ENCODE measurements at regions not wholly inside any gene's neighbourhood (a gene's known extent, or its start where the extent isn't known, plus 50 kb on each side); places are given as distances from the start of the nearest gene placed in this dataset.

GRCh38 chr3:117567906-117568305 is 858.3 kb downstream of the TUSC7 start:
- H3K4me3 ChIP-seq (ENCODE audit: low read depth, low read length): no peak overlapping the region
- in situ Hi-C loops (cut with HindIII; ENCODE audit: low sequenced_read_pairs): no loop called here
- TF ChIP-seq CTCF (IDR thresholded peaks at IDR 0.05; ENCODE audit: low read depth, low read length): no peak
- no peak for DNase-seq (ENCODE audit: low read depth, low spot score)

- in situ Hi-C loops (cut with HindIII; ENCODE audit: low sequenced_read_pairs): no loop called here
- DNase-seq (ENCODE audit: low read depth, low spot score): no peak
- no peak for TF ChIP-seq CTCF (IDR thresholded peaks at IDR 0.05; ENCODE audit: low read depth, low read length)
- H3K4me3 ChIP-seq (ENCODE audit: low read depth, low read length): no peak overlapping the region
These were observed 863.2 kb downstream of the TUSC7 start for GRCh38 chr3:117572786-117573185.

- H3K4me3 ChIP-seq (ENCODE audit: low read depth, low read length): no peak overlapping the region
- in situ Hi-C loops (cut with HindIII; ENCODE audit: low sequenced_read_pairs): no loop called here
- TF ChIP-seq CTCF (IDR thresholded peaks at IDR 0.05; ENCODE audit: low read depth, low read length): no peak
- no peak for DNase-seq (ENCODE audit: low read depth, low spot score)
These were observed 871.2 kb downstream of the TUSC7 start for GRCh38 chr3:117580806-117581205.

GRCh38 chr3:117586161-117586560 is 876.6 kb downstream of the TUSC7 start:
- no peak for TF ChIP-seq CTCF (IDR thresholded peaks at IDR 0.05; ENCODE audit: low read depth, low read length)
- in situ Hi-C loops (cut with HindIII; ENCODE audit: low sequenced_read_pairs): no loop called here
- no peak for DNase-seq (ENCODE audit: low read depth, low spot score)
- H3K4me3 ChIP-seq (ENCODE audit: low read depth, low read length): no peak overlapping the region

- in situ Hi-C loops (cut with HindIII; ENCODE audit: low sequenced_read_pairs): no loop called here
- no peak for TF ChIP-seq CTCF (IDR thresholded peaks at IDR 0.05; ENCODE audit: low read depth, low read length)
- no peak overlapping the region for H3K4me3 ChIP-seq (ENCODE audit: low read depth, low read length)
- no peak for DNase-seq (ENCODE audit: low read depth, low spot score)
These were observed 877.8 kb downstream of the TUSC7 start for GRCh38 chr3:117587416-117587815.

GRCh38 chr3:117589454-117589853 is 879.9 kb downstream of the TUSC7 start:
- in situ Hi-C loops (cut with HindIII; ENCODE audit: low sequenced_read_pairs): no loop called here
- no peak for TF ChIP-seq CTCF (IDR thresholded peaks at IDR 0.05; ENCODE audit: low read depth, low read length)
- DNase-seq (ENCODE audit: low read depth, low spot score): peak; percentile 20
- H3K4me3 ChIP-seq (ENCODE audit: low read depth, low read length): no peak overlapping the region

- in situ Hi-C loops (cut with HindIII; ENCODE audit: low sequenced_read_pairs): no loop called here
- DNase-seq (ENCODE audit: low read depth, low spot score): no peak
- no peak overlapping the region for H3K4me3 ChIP-seq (ENCODE audit: low read depth, low read length)
- no peak for TF ChIP-seq CTCF (IDR thresholded peaks at IDR 0.05; ENCODE audit: low read depth, low read length)
These were observed 886.0 kb downstream of the TUSC7 start for GRCh38 chr3:117595615-117596014.

Measured in astrocyte of the spinal cord (primary cell).